ENCODE measurements at regions not wholly inside any gene's neighbourhood (a gene's known extent, or its start where the extent isn't known, plus 50 kb on each side); places are given as distances from the start of the nearest gene placed in this dataset.

GRCh38 chr21:27250366-27250765 is 283.5 kb upstream of the ADAMTS5 start:
- TF ChIP-seq CTCF (IDR thresholded peaks at IDR 0.05; ENCODE audit: low read depth, low read length, missing control alignments) = no peak
- no peak overlapping the region for H3K4me3 ChIP-seq (replicated peaks; ENCODE audit: low read depth, low read length)
- no peak for DNase-seq (ENCODE audit: extremely low read depth, low read depth)

GRCh38 chr21:27248814-27249213 is 281.9 kb upstream of the ADAMTS5 start:
- no peak for DNase-seq (ENCODE audit: extremely low read depth, low read depth)
- no peak for TF ChIP-seq CTCF (IDR thresholded peaks at IDR 0.05; ENCODE audit: low read depth, low read length, missing control alignments)
- no peak overlapping the region for H3K4me3 ChIP-seq (replicated peaks; ENCODE audit: low read depth, low read length)

GRCh38 chr21:27246741-27247140 is 279.9 kb upstream of the ADAMTS5 start:
- H3K4me3 ChIP-seq (replicated peaks; ENCODE audit: low read depth, low read length) = no peak overlapping the region
- no peak for TF ChIP-seq CTCF (IDR thresholded peaks at IDR 0.05; ENCODE audit: low read depth, low read length, missing control alignments)
- no peak for DNase-seq (ENCODE audit: extremely low read depth, low read depth)

GRCh38 chr21:27244776-27245175 is 277.9 kb upstream of the ADAMTS5 start:
- DNase-seq (ENCODE audit: extremely low read depth, low read depth) = no peak
- TF ChIP-seq CTCF (IDR thresholded peaks at IDR 0.05; ENCODE audit: low read depth, low read length, missing control alignments) = no peak
- no peak overlapping the region for H3K4me3 ChIP-seq (replicated peaks; ENCODE audit: low read depth, low read length)

- H3K4me3 ChIP-seq (replicated peaks; ENCODE audit: low read depth, low read length) = no peak overlapping the region
- no peak for TF ChIP-seq CTCF (IDR thresholded peaks at IDR 0.05; ENCODE audit: low read depth, low read length, missing control alignments)
- no peak for DNase-seq (ENCODE audit: extremely low read depth, low read depth)
Measured at GRCh38 chr21:27244352-27244751, 277.5 kb upstream of the ADAMTS5 start.

- DNase-seq (ENCODE audit: extremely low read depth, low read depth) = no peak
- no peak overlapping the region for H3K4me3 ChIP-seq (replicated peaks; ENCODE audit: low read depth, low read length)
- no peak for TF ChIP-seq CTCF (IDR thresholded peaks at IDR 0.05; ENCODE audit: low read depth, low read length, missing control alignments)
Measured at GRCh38 chr21:27240839-27241238, 274.0 kb upstream of the ADAMTS5 start.

GRCh38 chr21:27233514-27234115 is 266.7 kb upstream of the ADAMTS5 start:
- H3K4me3 ChIP-seq (replicated peaks; ENCODE audit: low read depth, low read length) = no peak overlapping the region
- TF ChIP-seq CTCF (IDR thresholded peaks at IDR 0.05; ENCODE audit: low read depth, low read length, missing control alignments) = no peak
- no peak for DNase-seq (ENCODE audit: extremely low read depth, low read depth)

All from HFF-Myc (cell line).